ENCODE measurements at regions not wholly inside any gene's neighbourhood (a gene's known extent, or its start where the extent isn't known, plus 50 kb on each side); places are given as distances from the start of the nearest gene placed in this dataset.

DNA sequence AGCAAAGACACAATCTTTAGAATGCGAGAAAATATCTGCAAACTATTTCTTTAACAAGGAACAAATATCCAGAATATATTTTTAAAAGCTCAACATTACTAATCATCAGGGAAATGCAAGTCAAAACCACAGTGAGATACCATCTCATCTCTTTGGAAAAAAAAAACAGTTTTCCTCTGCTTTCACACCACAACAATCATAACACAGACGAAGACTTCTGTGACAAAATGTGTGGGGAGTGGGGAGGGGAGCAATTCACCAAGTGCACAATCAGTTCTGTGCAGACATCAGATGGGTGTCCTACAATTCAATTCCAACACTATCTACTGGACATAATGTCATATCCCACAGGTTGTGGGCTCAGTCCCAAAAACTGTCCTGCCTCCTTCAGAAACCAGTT is 293.2 kb upstream of the SLC7A11 start:
- DNase-seq, result no peak

DNA sequence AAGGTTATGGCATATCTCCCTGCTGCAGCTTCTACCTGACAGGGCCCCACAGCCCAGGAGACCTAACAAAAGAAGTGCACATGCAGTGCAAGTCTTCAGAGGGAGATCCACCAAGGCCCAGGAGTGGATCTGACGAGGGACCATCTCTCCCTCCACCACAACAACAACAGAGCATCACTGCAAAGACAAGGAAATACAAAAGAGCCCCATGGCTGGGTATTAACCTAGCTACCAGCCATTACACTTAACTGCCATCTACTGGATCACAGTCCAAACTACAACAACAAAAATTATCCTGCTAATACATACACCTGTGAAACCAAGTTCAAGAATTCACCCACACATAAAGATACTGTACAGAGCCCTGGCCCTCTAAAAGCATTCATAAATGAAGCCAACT is 280.2 kb upstream of the SLC7A11 start:
- Histone ChIP-seq H3K36me3 (no peaks in the 10 kb centered on the region), H3K4me1 (no peaks in the 10 kb centered on the region), H3K9me3 (no peaks in the 10 kb centered on the region), H3K27me3 (no peaks in the 10 kb centered on the region), H3K4me3 (ENCODE audit: low read depth, low read length) (no peak overlapping the region)
- TF ChIP-seq, protein P1, sequence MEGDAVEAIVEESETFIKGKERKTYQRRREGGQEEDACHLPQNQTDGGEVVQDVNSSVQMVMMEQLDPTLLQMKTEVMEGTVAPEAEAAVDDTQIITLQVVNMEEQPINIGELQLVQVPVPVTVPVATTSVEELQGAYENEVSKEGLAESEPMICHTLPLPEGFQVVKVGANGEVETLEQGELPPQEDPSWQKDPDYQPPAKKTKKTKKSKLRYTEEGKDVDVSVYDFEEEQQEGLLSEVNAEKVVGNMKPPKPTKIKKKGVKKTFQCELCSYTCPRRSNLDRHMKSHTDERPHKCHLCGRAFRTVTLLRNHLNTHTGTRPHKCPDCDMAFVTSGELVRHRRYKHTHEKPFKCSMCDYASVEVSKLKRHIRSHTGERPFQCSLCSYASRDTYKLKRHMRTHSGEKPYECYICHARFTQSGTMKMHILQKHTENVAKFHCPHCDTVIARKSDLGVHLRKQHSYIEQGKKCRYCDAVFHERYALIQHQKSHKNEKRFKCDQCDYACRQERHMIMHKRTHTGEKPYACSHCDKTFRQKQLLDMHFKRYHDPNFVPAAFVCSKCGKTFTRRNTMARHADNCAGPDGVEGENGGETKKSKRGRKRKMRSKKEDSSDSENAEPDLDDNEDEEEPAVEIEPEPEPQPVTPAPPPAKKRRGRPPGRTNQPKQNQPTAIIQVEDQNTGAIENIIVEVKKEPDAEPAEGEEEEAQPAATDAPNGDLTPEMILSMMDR (IDR thresholded peaks at IDR 0.05; ENCODE audit: low read depth, low read length), result peak; percentile 59
- no peak for DNase-seq

More for the DNA sequence above, 293.2 kb upstream of the SLC7A11 start:
- H3K9me3 ChIP-seq, result no peaks in the 10 kb centered on the region
- H3K27me3 ChIP-seq, result no peaks in the 10 kb centered on the region
- H3K4me3 ChIP-seq (ENCODE audit: low read depth, low read length), result no peak overlapping the region
- H3K36me3 ChIP-seq, result no peaks in the 10 kb centered on the region
- TF ChIP-seq, protein P1 (IDR thresholded peaks at IDR 0.05; ENCODE audit: low read depth, low read length), result no peak
- no peaks in the 10 kb centered on the region for H3K4me1 ChIP-seq

GRCh38 chr4:138521809-138522208 is 279.7 kb upstream of the SLC7A11 start:
- TF ChIP-seq, protein P1 (IDR thresholded peaks at IDR 0.05; ENCODE audit: low read depth, low read length), result no peak

DNA sequence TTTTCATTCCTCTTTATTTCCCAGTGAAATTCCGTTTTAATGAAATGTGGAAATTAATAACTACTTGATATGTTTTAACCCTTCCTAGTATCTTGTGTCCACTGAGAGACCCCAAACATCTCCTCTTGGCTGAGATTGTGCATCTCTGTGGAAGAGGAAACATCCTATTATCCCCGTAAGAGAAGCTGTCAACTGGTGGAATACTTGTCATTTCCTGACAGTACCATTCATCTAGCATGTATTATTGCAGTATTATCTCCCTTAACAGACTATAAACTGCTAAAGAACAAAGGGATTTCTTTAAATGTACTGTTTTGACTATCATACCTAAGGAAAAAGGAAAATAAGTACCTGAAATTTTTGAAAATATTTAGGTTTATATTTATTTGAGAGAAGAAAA is 277.3 kb upstream of the SLC7A11 start:
- H3K27me3 ChIP-seq, result no peaks in the 10 kb centered on the region
- H3K9me3 ChIP-seq, result no peaks in the 10 kb centered on the region
- H3K4me1 ChIP-seq, result no peaks in the 10 kb centered on the region
- TF ChIP-seq, protein P1 (IDR thresholded peaks at IDR 0.05; ENCODE audit: low read depth, low read length), result no peak
- H3K36me3 ChIP-seq, result no peaks in the 10 kb centered on the region
- no peak for DNase-seq
- no peak overlapping the region for H3K4me3 ChIP-seq (ENCODE audit: low read depth, low read length)

More at GRCh38 chr4:138521809-138522208, 279.7 kb upstream of the SLC7A11 start:
- Histone ChIP-seq H3K4me3 (ENCODE audit: low read depth, low read length) (no peak overlapping the region), H3K9me3 (no peaks in the 10 kb centered on the region), H3K27me3 (no peaks in the 10 kb centered on the region), H3K4me1 (no peaks in the 10 kb centered on the region), H3K36me3 (no peaks in the 10 kb centered on the region)
- DNase-seq, result no peak

GRCh38 chr4:138513535-138513934 is 271.4 kb upstream of the SLC7A11 start:
- no peaks in the 10 kb centered on the region for H3K36me3 ChIP-seq
- TF ChIP-seq, protein P1 (IDR thresholded peaks at IDR 0.05; ENCODE audit: low read depth, low read length), result no peak
- DNase-seq, result no peak
- H3K27me3 ChIP-seq, result no peaks in the 10 kb centered on the region
- H3K9me3 ChIP-seq, result no peaks in the 10 kb centered on the region
- H3K4me3 ChIP-seq (ENCODE audit: low read depth, low read length), result no peak overlapping the region
- H3K4me1 ChIP-seq, result peaks cover 7% of the 10 kb centered on the region; the same call in 1 of the 2 replicates

DNA sequence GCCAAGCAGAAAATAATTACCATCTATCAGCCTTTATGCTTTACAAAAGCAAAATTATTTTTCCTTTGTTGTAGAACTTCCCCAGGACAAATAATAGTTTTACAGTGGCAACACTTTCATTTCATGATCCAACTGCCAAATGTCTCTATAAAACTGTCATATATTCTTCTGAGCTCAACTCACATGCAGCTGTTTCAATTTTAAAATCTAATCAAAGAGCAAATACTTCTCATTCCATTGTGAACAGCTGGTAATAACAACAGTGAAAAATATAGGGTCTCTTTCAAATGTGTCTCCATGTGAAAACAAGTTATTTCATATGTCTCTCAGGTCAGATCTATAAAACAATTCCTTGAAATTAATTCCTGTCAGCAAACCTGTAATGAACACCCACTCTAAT is 270.6 kb upstream of the SLC7A11 start:
- TF ChIP-seq, protein P1 (IDR thresholded peaks at IDR 0.05; ENCODE audit: low read depth, low read length), result no peak
- Histone ChIP-seq H3K4me3 (ENCODE audit: low read depth, low read length) (no peak overlapping the region), H3K36me3 (no peaks in the 10 kb centered on the region), H3K4me1 (peaks cover 7% of the 10 kb centered on the region; the same call in 1 of the 2 replicates), H3K27me3 (no peaks in the 10 kb centered on the region), H3K9me3 (no peaks in the 10 kb centered on the region)
- no peak for DNase-seq
